ENCODE measurements at regions not wholly inside any gene's neighbourhood (a gene's known extent, or its start where the extent isn't known, plus 50 kb on each side); places are given as distances from the start of the nearest gene placed in this dataset.

DNA sequence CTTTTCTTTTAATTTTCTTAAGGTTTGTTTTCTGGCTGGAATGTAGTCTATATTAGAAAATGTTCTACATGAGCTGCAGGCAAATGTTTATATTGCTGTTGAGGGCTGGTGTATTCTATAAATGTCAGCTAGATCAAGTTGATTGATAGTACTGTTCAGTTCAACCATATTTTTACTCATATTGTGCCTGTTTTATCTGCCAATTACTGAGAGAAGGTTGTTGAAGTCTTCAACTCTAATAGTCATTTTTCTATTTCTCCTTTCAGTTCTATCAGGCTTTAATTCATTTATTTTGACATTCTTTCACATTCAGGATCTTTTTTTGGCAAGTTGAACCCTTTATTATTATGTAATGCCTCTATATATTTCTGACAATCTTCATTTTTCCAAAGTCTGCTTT lies 93.2 kb upstream of the HS3ST3A1 start:
- TF ChIP-seq CTCF (IDR thresholded peaks at IDR 0.05; ENCODE audit: extremely low read depth in 1 of 2, insufficient read depth in 1 of 2, low read depth in 1 of 2, low read length in 2 of 2) (no peak), FOS (IDR thresholded peaks at IDR 0.05; ENCODE audit: borderline replicate concordance, insufficient read depth, low read length) (no peak)

Data from endothelial cell of umbilical vein (primary cell).